HG03558 (cell line): ENCODE measurements at regions not wholly inside any gene's neighbourhood (a gene's known extent, or its start where the extent isn't known, plus 50 kb on each side); places are given as distances from the start of the nearest gene placed in this dataset.
A peak's percentile ranks its signal among the peaks of the same experiment; 100 is the strongest.
"Not testable (repeated sequence)": the region's sequence is repeated elsewhere in the genome, so short reads cannot be mapped to it uniquely, and the experiment has no call there.

ENCODE experiments used
- ATAC-seq: cut with Tn5 transposase; IDR thresholded peaks from one replicate; pipeline ENCODE4 v1.9.1; 2021; ENCODE audit warnings: moderate number of reproducible peaks; ENCODE audit not compliant: unreplicated experiment; ENCODE audit errors: extremely low read depth

- no peak for ATAC-seq
These were observed 134.5 kb downstream of the C9orf152 start for GRCh38 chr9:110073356-110073905.

GRCh38 chr9:110076894-110077725 is 130.8 kb downstream of the C9orf152 start:
- ATAC-seq, result no peak

GRCh38 chr9:110077925-110078324 is 130.0 kb downstream of the C9orf152 start:
- no peak for ATAC-seq

GRCh38 chr9:110078604-110079003 is 129.4 kb downstream of the C9orf152 start:
- ATAC-seq, result no peak

- no peak for ATAC-seq
These were observed 126.6 kb downstream of the C9orf152 start for GRCh38 chr9:110081395-110081794.

- ATAC-seq, result no peak
These were observed 124.1 kb downstream of the C9orf152 start for GRCh38 chr9:110083866-110084265.

- ATAC-seq, result no peak
These were observed 121.4 kb downstream of the C9orf152 start for GRCh38 chr9:110086537-110086936.

GRCh38 chr9:110087605-110088004 is 120.4 kb downstream of the C9orf152 start:
- ATAC-seq, result no peak

GRCh38 chr9:110088099-110088498 is 119.9 kb downstream of the C9orf152 start:
- ATAC-seq, result no peak

- no peak for ATAC-seq
These were observed 118.1 kb downstream of the C9orf152 start for GRCh38 chr9:110089681-110090370.

- ATAC-seq, result no peak
These were observed 115.2 kb downstream of the C9orf152 start for GRCh38 chr9:110092792-110093191.

- no peak for ATAC-seq
These were observed 114.5 kb downstream of the C9orf152 start for GRCh38 chr9:110093417-110093816.

GRCh38 chr9:110093871-110094270 is 114.1 kb downstream of the C9orf152 start:
- ATAC-seq, result no peak

GRCh38 chr9:110095161-110095595 is 112.8 kb downstream of the C9orf152 start:
- ATAC-seq, result no peak

- ATAC-seq, result no peak
These were observed 112.2 kb downstream of the C9orf152 start for GRCh38 chr9:110095776-110096175.

GRCh38 chr9:110096674-110097073 is 111.3 kb downstream of the C9orf152 start:
- ATAC-seq, result not testable (repeated sequence)

GRCh38 chr9:110099236-110100095 is 108.5 kb downstream of the C9orf152 start:
- ATAC-seq, result no peak

GRCh38 chr9:110101531-110102161 is 106.3 kb downstream of the C9orf152 start:
- peak; percentile 77 for ATAC-seq

GRCh38 chr9:110103257-110103656 is 104.7 kb downstream of the C9orf152 start:
- no peak for ATAC-seq
